Prostate gland (tissue), 2 donors: ENCODE measurements at regions not wholly inside any gene's neighbourhood (a gene's known extent, or its start where the extent isn't known, plus 50 kb on each side); places are given as distances from the start of the nearest gene placed in this dataset.

Experiments
- DNase-seq: peaks from one replicate; pipeline ENCODE4 v3.0.0-alpha.2; 2019; ENCODE audit warnings: low spot score
- H3K27ac ChIP-seq, 2 donors: fragments of 200-600 bp; sonication (generic); 2 replicates each; pipeline ENCODE4 v1.5.1; 2017 to 2019
- H3K27me3 ChIP-seq: fragments of 200-600 bp; sonication (generic); replicated peaks from 2 replicates; pipeline ENCODE4 v1.5.1; 2019; ENCODE audit not compliant: insufficient read depth
- H3K36me3 ChIP-seq, 2 donors: fragments of 200-600 bp; sonication (generic); 1 replicate in 1 of 2; 2 replicates in 1 of 2; pipeline versions ENCODE4 v1.5.1 to v1.8.1; 2017 to 2019
- H3K4me1 ChIP-seq: fragments of 200-600 bp; sonication (generic); replicated peaks from 2 replicates; pipeline ENCODE4 v1.5.1; 2019
- H3K4me3 ChIP-seq, 2 donors: fragments of 200-600 bp; sonication (generic); 2 replicates each; pipeline ENCODE4 v1.5.1; 2017 to 2019
- H3K9me3 ChIP-seq: fragments of 200-600 bp; sonication (generic); 2 replicates; pipeline ENCODE4 v1.5.1; 2017
- CTCF ChIP-seq, 4 experiments: fragments of 200-600 bp in 2 of 4; fragments of 450-650 bp in 2 of 4; sonication (generic) in 2 of 4; IDR thresholded peaks; 1 replicate in 3 of 4; 2 replicates in 1 of 4; pipeline ENCODE4 v1.5.1; 2016 to 2019; ENCODE audit warnings: antibody characterized with exemption in 4 of 4, mild to moderate bottlenecking in 2 of 4, moderate library complexity in 2 of 4
- POLR2A ChIP-seq: fragments of 450-650 bp; IDR thresholded peaks from one replicate; pipeline ENCODE4 v1.6.1; 2016; ENCODE audit warnings: antibody characterized with exemption, mild to moderate bottlenecking
- POLR2AphosphoS5 ChIP-seq: sonication (generic); formaldehyde crosslinking; IDR thresholded peaks from one replicate; pipeline ENCODE4 v1.6.1; 2017; ENCODE audit warnings: antibody characterized with exemption
- WGBS: methylation state at CpG from one replicate; pipeline ENCODE4 v1.1.5; 2018; 5-methylcytosine and 5-hydroxymethylcytosine counted together
- intact Hi-C: fragments of 100-400 bp; cut with DNase I; formaldehyde crosslinking; loops from one replicate; pipeline ENCODE4 v1.14.2; 2022

DNA sequence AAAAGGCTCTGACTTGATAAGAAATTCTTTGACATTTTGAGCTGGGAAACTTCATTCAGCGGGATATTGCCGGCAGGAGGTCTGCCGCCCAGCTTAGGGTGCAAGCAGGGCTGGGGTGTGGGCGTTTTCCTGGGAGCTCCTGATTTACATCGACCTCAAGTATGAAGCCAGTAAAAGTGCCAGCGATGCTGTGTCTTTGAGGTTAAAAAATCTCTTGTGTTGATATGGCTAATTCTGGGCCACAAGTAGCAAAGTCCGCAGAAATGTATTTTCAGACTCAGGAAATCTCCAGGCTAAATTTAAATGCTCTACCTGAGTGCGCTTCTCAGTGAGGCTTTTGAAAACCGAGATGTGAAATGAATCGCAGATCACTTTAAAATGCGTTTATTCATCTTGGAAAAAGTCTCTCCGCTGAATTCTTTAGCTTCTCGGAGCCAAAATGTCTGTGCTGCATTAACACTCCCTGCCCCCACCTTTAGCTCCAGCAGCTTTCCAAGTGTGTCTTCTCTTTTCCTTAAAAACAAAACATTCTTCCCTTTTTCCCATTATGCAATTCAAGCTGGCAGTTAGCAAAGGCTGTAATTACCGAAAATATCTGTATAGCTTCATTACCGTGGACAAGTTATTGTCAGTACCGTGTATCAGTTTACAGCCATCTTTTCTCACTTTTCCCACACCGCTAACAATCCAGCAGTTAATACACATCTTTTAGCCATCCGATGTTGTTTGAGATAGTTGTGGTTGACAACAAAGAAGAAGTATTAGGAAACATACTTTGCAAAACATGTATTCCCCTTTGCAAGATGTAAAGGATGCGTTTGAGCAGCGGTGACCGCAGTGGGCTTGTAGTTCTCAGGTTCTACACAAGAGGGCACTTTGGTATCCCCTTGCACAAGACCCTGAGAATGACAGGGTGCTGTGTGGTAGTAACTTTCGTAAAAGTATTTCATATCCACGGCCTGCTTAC, 136.0 kb upstream of the STX18 start:
- WGBS: 65% methylated on average over 23 of the region's 23 CpGs
- Histone ChIP-seq H3K4me3 (no peak overlapping the region), H3K36me3 (no peaks in the 10 kb centered on the region), H3K4me1 (no peaks in the 10 kb centered on the region), H3K9me3 (no peaks in the 10 kb centered on the region), H3K27ac (no peak overlapping the region), H3K27me3 (no peaks in the 10 kb centered on the region)
- TF ChIP-seq POLR2AphosphoS5 (no peak), CTCF (IDR thresholded peaks at IDR 0.05) (peak in 2 of 4 experiments; percentile 17 to 37)
- intact Hi-C loops: no loop called here
- DNase-seq: no peak

GRCh38 chr4:4675641-4676040, 133.8 kb upstream of the STX18 start:
- Histone ChIP-seq H3K4me1 (no peaks in the 10 kb centered on the region), H3K4me3 (no peak overlapping the region), H3K9me3 (no peaks in the 10 kb centered on the region), H3K27me3 (no peaks in the 10 kb centered on the region), H3K36me3 (no peaks in the 10 kb centered on the region), H3K27ac (no peak overlapping the region)
- no peak for TF ChIP-seq POLR2A
- no peak for TF ChIP-seq CTCF (IDR thresholded peaks at IDR 0.05)
- TF ChIP-seq POLR2AphosphoS5: no peak
- intact Hi-C loops: no loop called here
- DNase-seq: no peak

GRCh38 chr4:4675051-4675581, 133.3 kb upstream of the STX18 start:
- Histone ChIP-seq H3K4me1 (no peaks in the 10 kb centered on the region), H3K27ac (no peak overlapping the region), H3K27me3 (no peaks in the 10 kb centered on the region), H3K36me3 (no peaks in the 10 kb centered on the region), H3K4me3 (no peak overlapping the region), H3K9me3 (no peaks in the 10 kb centered on the region)
- TF ChIP-seq POLR2A: no peak
- TF ChIP-seq POLR2AphosphoS5: no peak
- no peak for TF ChIP-seq CTCF (IDR thresholded peaks at IDR 0.05)
- no peak for DNase-seq
- WGBS: 76% methylated on average over 3 of the region's 3 CpGs
- intact Hi-C loops: no loop called here

DNA sequence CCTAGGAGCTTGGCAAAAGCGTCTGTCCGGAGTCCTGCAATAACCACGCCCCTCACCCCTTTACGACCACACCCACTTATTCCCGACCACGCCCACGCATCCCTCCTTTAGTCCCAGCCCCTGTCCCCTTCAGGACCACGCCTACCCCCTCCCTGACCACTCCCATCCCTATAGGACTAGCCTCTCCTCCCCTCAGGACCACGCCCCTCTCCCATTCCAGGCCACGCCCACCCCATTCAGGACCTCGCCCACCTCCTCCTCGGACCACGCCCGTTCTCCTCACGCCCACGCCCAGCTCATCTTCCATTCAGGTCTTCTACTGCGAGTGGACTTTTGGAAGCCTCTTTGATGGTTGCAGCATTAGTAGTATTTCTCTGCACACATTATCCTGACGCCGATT, 131.2 kb upstream of the STX18 start:
- TF ChIP-seq POLR2AphosphoS5: no peak
- TF ChIP-seq CTCF (IDR thresholded peaks at IDR 0.05): no peak
- TF ChIP-seq POLR2A: no peak
- intact Hi-C loops: no loop called here
- no peak for DNase-seq
- Histone ChIP-seq H3K36me3 (no peaks in the 10 kb centered on the region), H3K27ac (peak overlapping the region in 1 of 2 donors; percentile 50), H3K27me3 (no peaks in the 10 kb centered on the region), H3K9me3 (no peaks in the 10 kb centered on the region), H3K4me3 (no peak overlapping the region), H3K4me1 (no peaks in the 10 kb centered on the region)
- WGBS: 56% methylated on average over 19 of the region's 19 CpGs

DNA sequence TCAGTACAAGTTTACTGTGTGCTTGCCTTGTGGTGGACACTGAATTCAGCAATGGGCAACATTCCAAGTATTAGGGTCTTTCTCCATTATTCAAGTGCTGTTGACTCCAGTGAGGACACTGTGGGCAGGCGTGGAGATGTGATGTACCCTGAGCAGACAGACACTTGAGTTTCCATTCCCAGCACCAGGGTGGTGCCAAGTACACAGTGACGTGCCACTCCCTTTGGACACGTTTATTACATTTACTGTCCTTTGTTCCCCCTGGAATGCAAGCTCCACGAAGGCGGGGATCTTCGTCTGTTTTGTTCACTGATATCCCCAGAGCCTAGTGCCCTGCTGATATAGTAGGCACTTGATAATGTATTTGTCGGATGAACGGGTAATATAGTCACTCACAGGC, 130.6 kb upstream of the STX18 start:
- H3K4me1 ChIP-seq: no peaks in the 10 kb centered on the region
- H3K27ac ChIP-seq: peak overlapping the region in 1 of 2 donors; percentile 50
- WGBS: 46% methylated on average over 8 of the region's 8 CpGs
- no peaks in the 10 kb centered on the region for H3K36me3 ChIP-seq
- peak; percentile 46 for DNase-seq
- no peaks in the 10 kb centered on the region for H3K27me3 ChIP-seq
- no peaks in the 10 kb centered on the region for H3K9me3 ChIP-seq
- intact Hi-C loops: no loop called here
- TF ChIP-seq POLR2AphosphoS5 (peak; percentile 29), POLR2A (no peak)
- H3K4me3 ChIP-seq: no peak overlapping the region
